PC-9 (cell line): ENCODE measurements at regions not wholly inside any gene's neighbourhood (a gene's known extent, or its start where the extent isn't known, plus 50 kb on each side); places are given as distances from the start of the nearest gene placed in this dataset.

Experiments
- BruUV-seq: library from RNA; stranded (reverse); fragments of 400-500 nt; replicated peaks from 2 replicates; lab custom pipeline; 2021; lab: Mats Ljungman, UMichigan
- CTCF ChIA-PET: fragments of 300-600 bp; sonication (Branson Sonifier 250); formaldehyde crosslinking; loops from one replicate; lab custom pipeline; 2022; ENCODE audit warnings: antibody characterized with exemption; lab: Charles Lee
- POLR2A ChIA-PET: fragments of 300-600 bp; sonication (Branson Sonifier 250); formaldehyde crosslinking; loops from one replicate; lab custom pipeline; 2022; ENCODE audit warnings: antibody characterized with exemption; ENCODE audit not compliant: unreplicated experiment; lab: Charles Lee
- DNase-seq, 2 experiments: peaks; one replicate each; pipeline versions ENCODE4 v3.0.0 to v3.0.0-alpha.2; 2015 to 2022; ENCODE audit warnings: mixed read lengths in 1 of 2
- H2AFZ ChIP-seq: fragments of 200-600 bp; sonication (generic); 2 replicates; pipeline ENCODE4 v1.8.1; 2017; ENCODE audit warnings: antibody characterized with exemption
- H3F3A ChIP-seq: fragments of 200-600 bp; sonication (generic); 2 replicates; pipeline ENCODE4 v1.8.1; 2017; ENCODE audit warnings: antibody characterized with exemption, mild to moderate bottlenecking, low read depth; ENCODE audit not compliant: insufficient read depth
- H3K27ac ChIP-seq: fragments of 200-600 bp; sonication (generic); 2 replicates; pipeline ENCODE4 v1.6.1; 2016; ENCODE audit warnings: mixed run types
- H3K27me3 ChIP-seq: fragments of 200-600 bp; sonication (generic); 2 replicates; pipeline ENCODE4 v1.6.1; 2016; ENCODE audit warnings: low read depth, mixed run types; ENCODE audit not compliant: insufficient read depth
- H3K36me3 ChIP-seq: fragments of 200-600 bp; sonication (generic); 2 replicates; pipeline ENCODE4 v1.6.1; 2016; ENCODE audit warnings: low read depth, mixed run types
- H3K4me1 ChIP-seq: fragments of 200-600 bp; sonication (generic); replicated peaks from 2 replicates; pipeline ENCODE4 v1.6.1; 2016; ENCODE audit warnings: mixed run types; ENCODE audit not compliant: insufficient read depth
- H3K4me2 ChIP-seq: fragments of 200-600 bp; sonication (generic); 2 replicates; pipeline ENCODE4 v1.6.1; 2017; ENCODE audit warnings: mixed run types
- H3K4me3 ChIP-seq: fragments of 200-600 bp; sonication (generic); 2 replicates; pipeline ENCODE4 v1.6.1; 2016; ENCODE audit warnings: mixed run types
- H3K79me2 ChIP-seq: fragments of 200-600 bp; sonication (generic); 2 replicates; pipeline ENCODE4 v1.6.1; 2017; ENCODE audit warnings: low read depth, mixed run types
- H3K9me2 ChIP-seq: fragments of 200-600 bp; sonication (generic); 2 replicates; pipeline ENCODE4 v1.8.1; 2017; ENCODE audit warnings: mild to moderate bottlenecking; ENCODE audit not compliant: insufficient read depth
- H3K9me3 ChIP-seq: fragments of 200-600 bp; sonication (generic); 2 replicates; pipeline ENCODE4 v1.8.1; 2016; ENCODE audit warnings: low read depth; ENCODE audit not compliant: insufficient read depth
- H4K20me1 ChIP-seq: fragments of 200-600 bp; sonication (generic); 2 replicates; pipeline ENCODE4 v1.8.1; 2017; ENCODE audit not compliant: insufficient read depth
- EZH2 ChIP-seq: fragments of 200-600 bp; sonication (generic); IDR thresholded peaks from 2 replicates; pipeline ENCODE4 v1.8.0; 2017; ENCODE audit warnings: antibody characterized with exemption, low read depth
- intact Hi-C: fragments of 100-400 bp; cut with micrococcal nuclease; formaldehyde crosslinking; loops from one replicate; pipeline ENCODE4 v1.10.0; 2022; ENCODE audit not compliant: unreplicated experiment
- TF ChIP-seq, protein P1 (sequence below): fragments of 200-600 bp; sonication (generic); conservative IDR thresholded peaks from 2 replicates; pipeline ENCODE4 v1.6.1; 2017; ENCODE audit warnings: mixed run types, antibody characterized with exemption, mild to moderate bottlenecking, moderate library complexity

GRCh38 chr2:8623576-8623957, 58.3 kb upstream of the ID2 start:
- H3K4me3 ChIP-seq: no peak overlapping the region
- BruUV-seq: no TSS peak
- no peaks in the 10 kb centered on the region for H3K79me2 ChIP-seq
- peaks cover 99% of the 10 kb centered on the region for H3K27me3 ChIP-seq
- no peak for TF ChIP-seq EZH2
- TF ChIP-seq, protein P1, sequence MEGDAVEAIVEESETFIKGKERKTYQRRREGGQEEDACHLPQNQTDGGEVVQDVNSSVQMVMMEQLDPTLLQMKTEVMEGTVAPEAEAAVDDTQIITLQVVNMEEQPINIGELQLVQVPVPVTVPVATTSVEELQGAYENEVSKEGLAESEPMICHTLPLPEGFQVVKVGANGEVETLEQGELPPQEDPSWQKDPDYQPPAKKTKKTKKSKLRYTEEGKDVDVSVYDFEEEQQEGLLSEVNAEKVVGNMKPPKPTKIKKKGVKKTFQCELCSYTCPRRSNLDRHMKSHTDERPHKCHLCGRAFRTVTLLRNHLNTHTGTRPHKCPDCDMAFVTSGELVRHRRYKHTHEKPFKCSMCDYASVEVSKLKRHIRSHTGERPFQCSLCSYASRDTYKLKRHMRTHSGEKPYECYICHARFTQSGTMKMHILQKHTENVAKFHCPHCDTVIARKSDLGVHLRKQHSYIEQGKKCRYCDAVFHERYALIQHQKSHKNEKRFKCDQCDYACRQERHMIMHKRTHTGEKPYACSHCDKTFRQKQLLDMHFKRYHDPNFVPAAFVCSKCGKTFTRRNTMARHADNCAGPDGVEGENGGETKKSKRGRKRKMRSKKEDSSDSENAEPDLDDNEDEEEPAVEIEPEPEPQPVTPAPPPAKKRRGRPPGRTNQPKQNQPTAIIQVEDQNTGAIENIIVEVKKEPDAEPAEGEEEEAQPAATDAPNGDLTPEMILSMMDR: no peak
- H3F3A ChIP-seq: no peaks in the 10 kb centered on the region
- ChIA-PET POLR2A (no interaction called here), CTCF (no interaction called here)
- H3K36me3 ChIP-seq: no peaks in the 10 kb centered on the region
- H3K4me2 ChIP-seq: no peak overlapping the region
- intact Hi-C loops: no loop called here
- no peaks in the 10 kb centered on the region for H3K4me1 ChIP-seq
- no peaks in the 10 kb centered on the region for H3K9me2 ChIP-seq
- no peak for DNase-seq
- H4K20me1 ChIP-seq: no peaks in the 10 kb centered on the region
- no peaks in the 10 kb centered on the region for H3K9me3 ChIP-seq
- no peak overlapping the region for H3K27ac ChIP-seq
- no peak overlapping the region for H2AFZ ChIP-seq

- H3K27me3 ChIP-seq: peaks cover 94% of the 10 kb centered on the region
- no peaks in the 10 kb centered on the region for H3K9me3 ChIP-seq
- H3K27ac ChIP-seq: no peak overlapping the region
- H3F3A ChIP-seq: no peaks in the 10 kb centered on the region
- H3K4me2 ChIP-seq: no peak overlapping the region
- no peaks in the 10 kb centered on the region for H3K9me2 ChIP-seq
- intact Hi-C loops: no loop called here
- no peaks in the 10 kb centered on the region for H3K36me3 ChIP-seq
- no peak overlapping the region for H3K4me3 ChIP-seq
- no peaks in the 10 kb centered on the region for H3K4me1 ChIP-seq
- ChIA-PET CTCF (no interaction called here), POLR2A (no interaction called here)
- DNase-seq: no peak
- no TSS peak for BruUV-seq
- no peaks in the 10 kb centered on the region for H4K20me1 ChIP-seq
- TF ChIP-seq, protein P1: no peak
- no peak for TF ChIP-seq EZH2
- no peaks in the 10 kb centered on the region for H3K79me2 ChIP-seq
- no peak overlapping the region for H2AFZ ChIP-seq
These were observed 57.8 kb upstream of the ID2 start for GRCh38 chr2:8623958-8624591.

GRCh38 chr2:8624855-8625398, 56.9 kb upstream of the ID2 start:
- H4K20me1 ChIP-seq: no peaks in the 10 kb centered on the region
- H2AFZ ChIP-seq: no peak overlapping the region
- no peaks in the 10 kb centered on the region for H3K36me3 ChIP-seq
- no peak overlapping the region for H3K4me2 ChIP-seq
- TF ChIP-seq, protein P1: no peak
- no peak for TF ChIP-seq EZH2
- no peak overlapping the region for H3K27ac ChIP-seq
- no peaks in the 10 kb centered on the region for H3K9me2 ChIP-seq
- DNase-seq: no peak
- CTCF ChIA-PET: no interaction called here
- no peaks in the 10 kb centered on the region for H3K4me1 ChIP-seq
- no peaks in the 10 kb centered on the region for H3K79me2 ChIP-seq
- no peaks in the 10 kb centered on the region for H3K9me3 ChIP-seq
- intact Hi-C loops: no loop called here
- no TSS peak for BruUV-seq
- H3K27me3 ChIP-seq: peaks cover 94% of the 10 kb centered on the region
- H3K4me3 ChIP-seq: no peak overlapping the region
- POLR2A ChIA-PET: no interaction called here
- H3F3A ChIP-seq: no peaks in the 10 kb centered on the region
